PC-9 (cell line): ENCODE measurements at regions not wholly inside any gene's neighbourhood (a gene's known extent, or its start where the extent isn't known, plus 50 kb on each side); places are given as distances from the start of the nearest gene placed in this dataset.
A peak's percentile ranks its signal among the peaks of the same experiment; 100 is the strongest.

ENCODE experiments used
- BruUV-seq: library from RNA; stranded (reverse); fragments of 400-500 nt; replicated peaks from 2 replicates; lab custom pipeline; 2021; lab: Mats Ljungman, UMichigan
- CTCF ChIA-PET: fragments of 300-600 bp; sonication (Branson Sonifier 250); formaldehyde crosslinking; loops from one replicate; lab custom pipeline; 2022; ENCODE audit warnings: antibody characterized with exemption; lab: Charles Lee
- POLR2A ChIA-PET: fragments of 300-600 bp; sonication (Branson Sonifier 250); formaldehyde crosslinking; loops from one replicate; lab custom pipeline; 2022; ENCODE audit warnings: antibody characterized with exemption; ENCODE audit not compliant: unreplicated experiment; lab: Charles Lee
- DNase-seq, 2 experiments: peaks; one replicate each; pipeline versions ENCODE4 v3.0.0 to v3.0.0-alpha.2; 2015 to 2022; ENCODE audit warnings: mixed read lengths in 1 of 2
- H2AFZ ChIP-seq: fragments of 200-600 bp; sonication (generic); 2 replicates; pipeline ENCODE4 v1.8.1; 2017; ENCODE audit warnings: antibody characterized with exemption
- H3F3A ChIP-seq: fragments of 200-600 bp; sonication (generic); 2 replicates; pipeline ENCODE4 v1.8.1; 2017; ENCODE audit warnings: antibody characterized with exemption, mild to moderate bottlenecking, low read depth; ENCODE audit not compliant: insufficient read depth
- H3K27ac ChIP-seq: fragments of 200-600 bp; sonication (generic); 2 replicates; pipeline ENCODE4 v1.6.1; 2016; ENCODE audit warnings: mixed run types
- H3K27me3 ChIP-seq: fragments of 200-600 bp; sonication (generic); 2 replicates; pipeline ENCODE4 v1.6.1; 2016; ENCODE audit warnings: low read depth, mixed run types; ENCODE audit not compliant: insufficient read depth
- H3K36me3 ChIP-seq: fragments of 200-600 bp; sonication (generic); 2 replicates; pipeline ENCODE4 v1.6.1; 2016; ENCODE audit warnings: low read depth, mixed run types
- H3K4me1 ChIP-seq: fragments of 200-600 bp; sonication (generic); replicated peaks from 2 replicates; pipeline ENCODE4 v1.6.1; 2016; ENCODE audit warnings: mixed run types; ENCODE audit not compliant: insufficient read depth
- H3K4me2 ChIP-seq: fragments of 200-600 bp; sonication (generic); 2 replicates; pipeline ENCODE4 v1.6.1; 2017; ENCODE audit warnings: mixed run types
- H3K4me3 ChIP-seq: fragments of 200-600 bp; sonication (generic); 2 replicates; pipeline ENCODE4 v1.6.1; 2016; ENCODE audit warnings: mixed run types
- H3K79me2 ChIP-seq: fragments of 200-600 bp; sonication (generic); 2 replicates; pipeline ENCODE4 v1.6.1; 2017; ENCODE audit warnings: low read depth, mixed run types
- H3K9me2 ChIP-seq: fragments of 200-600 bp; sonication (generic); 2 replicates; pipeline ENCODE4 v1.8.1; 2017; ENCODE audit warnings: mild to moderate bottlenecking; ENCODE audit not compliant: insufficient read depth
- H3K9me3 ChIP-seq: fragments of 200-600 bp; sonication (generic); 2 replicates; pipeline ENCODE4 v1.8.1; 2016; ENCODE audit warnings: low read depth; ENCODE audit not compliant: insufficient read depth
- H4K20me1 ChIP-seq: fragments of 200-600 bp; sonication (generic); 2 replicates; pipeline ENCODE4 v1.8.1; 2017; ENCODE audit not compliant: insufficient read depth
- EZH2 ChIP-seq: fragments of 200-600 bp; sonication (generic); IDR thresholded peaks from 2 replicates; pipeline ENCODE4 v1.8.0; 2017; ENCODE audit warnings: antibody characterized with exemption, low read depth
- intact Hi-C: fragments of 100-400 bp; cut with micrococcal nuclease; formaldehyde crosslinking; loops from one replicate; pipeline ENCODE4 v1.10.0; 2022; ENCODE audit not compliant: unreplicated experiment
- TF ChIP-seq, protein P1 (sequence below): fragments of 200-600 bp; sonication (generic); conservative IDR thresholded peaks from 2 replicates; pipeline ENCODE4 v1.6.1; 2017; ENCODE audit warnings: mixed run types, antibody characterized with exemption, mild to moderate bottlenecking, moderate library complexity

DNA sequence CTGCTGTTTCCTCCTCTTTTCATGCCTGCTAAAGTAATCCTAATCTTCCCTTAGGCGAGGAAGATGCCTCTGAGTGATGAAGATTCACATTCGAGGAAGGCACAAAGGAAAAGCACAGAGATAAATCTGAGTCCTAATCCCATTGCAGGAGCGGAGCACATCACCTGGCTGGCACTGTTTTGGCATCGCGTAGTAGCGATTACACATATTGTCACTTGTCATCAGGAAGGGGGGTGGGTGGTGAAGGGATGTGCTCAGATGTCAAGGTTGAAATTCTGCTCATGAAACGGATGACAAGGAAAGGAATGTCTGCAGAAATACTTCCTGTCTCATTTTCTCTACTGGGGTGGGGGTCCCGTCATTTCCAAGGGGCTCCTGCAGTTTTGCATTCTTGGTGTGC lies 363.1 kb upstream of the EEF2KMT start:
- no TSS peak for BruUV-seq
- intact Hi-C loops: no loop called here
- POLR2A ChIA-PET: no interaction called here

DNA sequence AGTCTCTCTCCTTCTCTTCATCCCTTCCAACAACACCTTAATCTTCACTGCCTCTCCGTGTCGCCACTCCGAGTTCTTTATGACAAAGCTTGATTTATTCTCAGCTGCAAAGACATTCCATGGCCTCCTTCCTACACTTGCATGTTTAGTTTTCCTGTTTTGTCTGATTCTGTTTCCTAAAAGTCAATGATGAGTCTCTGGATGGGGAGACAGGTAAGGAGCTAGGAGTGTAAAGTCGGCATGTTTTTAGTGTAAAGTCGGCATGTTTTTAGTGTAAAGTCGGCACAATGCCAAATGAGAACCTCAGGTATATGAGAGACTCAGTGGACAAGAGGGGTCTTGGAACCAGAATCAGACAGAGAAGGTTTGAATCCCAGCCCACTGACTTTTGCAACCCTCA lies 362.3 kb upstream of the EEF2KMT start:
- H2AFZ ChIP-seq: no peak overlapping the region
- ChIA-PET CTCF (no interaction called here), POLR2A (no interaction called here)
- H3K4me2 ChIP-seq: no peak overlapping the region
- H3K36me3 ChIP-seq: no peaks in the 10 kb centered on the region
- TF ChIP-seq, protein P1, sequence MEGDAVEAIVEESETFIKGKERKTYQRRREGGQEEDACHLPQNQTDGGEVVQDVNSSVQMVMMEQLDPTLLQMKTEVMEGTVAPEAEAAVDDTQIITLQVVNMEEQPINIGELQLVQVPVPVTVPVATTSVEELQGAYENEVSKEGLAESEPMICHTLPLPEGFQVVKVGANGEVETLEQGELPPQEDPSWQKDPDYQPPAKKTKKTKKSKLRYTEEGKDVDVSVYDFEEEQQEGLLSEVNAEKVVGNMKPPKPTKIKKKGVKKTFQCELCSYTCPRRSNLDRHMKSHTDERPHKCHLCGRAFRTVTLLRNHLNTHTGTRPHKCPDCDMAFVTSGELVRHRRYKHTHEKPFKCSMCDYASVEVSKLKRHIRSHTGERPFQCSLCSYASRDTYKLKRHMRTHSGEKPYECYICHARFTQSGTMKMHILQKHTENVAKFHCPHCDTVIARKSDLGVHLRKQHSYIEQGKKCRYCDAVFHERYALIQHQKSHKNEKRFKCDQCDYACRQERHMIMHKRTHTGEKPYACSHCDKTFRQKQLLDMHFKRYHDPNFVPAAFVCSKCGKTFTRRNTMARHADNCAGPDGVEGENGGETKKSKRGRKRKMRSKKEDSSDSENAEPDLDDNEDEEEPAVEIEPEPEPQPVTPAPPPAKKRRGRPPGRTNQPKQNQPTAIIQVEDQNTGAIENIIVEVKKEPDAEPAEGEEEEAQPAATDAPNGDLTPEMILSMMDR: no peak
- TF ChIP-seq EZH2: peak; percentile 93
- H3K4me1 ChIP-seq: no peaks in the 10 kb centered on the region
- no peaks in the 10 kb centered on the region for H3K9me3 ChIP-seq
- no peak overlapping the region for H3K27ac ChIP-seq
- H3K27me3 ChIP-seq: peaks cover 51% of the 10 kb centered on the region
- no peak overlapping the region for H3K4me3 ChIP-seq
- no peak for DNase-seq
- no TSS peak for BruUV-seq
- H3K9me2 ChIP-seq: no peaks in the 10 kb centered on the region
- intact Hi-C loops: no loop called here
- no peaks in the 10 kb centered on the region for H3F3A ChIP-seq
- H3K79me2 ChIP-seq: no peaks in the 10 kb centered on the region
- no peaks in the 10 kb centered on the region for H4K20me1 ChIP-seq

More for the DNA sequence above, 363.1 kb upstream of the EEF2KMT start:
- Histone ChIP-seq H3K27ac (no peak overlapping the region), H3K4me1 (no peaks in the 10 kb centered on the region), H3F3A (no peaks in the 10 kb centered on the region), H2AFZ (no peak overlapping the region), H3K79me2 (no peaks in the 10 kb centered on the region), H3K36me3 (no peaks in the 10 kb centered on the region), H3K4me3 (no peak overlapping the region), H3K27me3 (peaks cover 51% of the 10 kb centered on the region), H3K4me2 (no peak overlapping the region), H3K9me2 (no peaks in the 10 kb centered on the region), H3K9me3 (no peaks in the 10 kb centered on the region), H4K20me1 (no peaks in the 10 kb centered on the region)
- CTCF ChIA-PET: no interaction called here
- TF ChIP-seq, protein P1: no peak
- no peak for TF ChIP-seq EZH2
- DNase-seq: no peak

DNA sequence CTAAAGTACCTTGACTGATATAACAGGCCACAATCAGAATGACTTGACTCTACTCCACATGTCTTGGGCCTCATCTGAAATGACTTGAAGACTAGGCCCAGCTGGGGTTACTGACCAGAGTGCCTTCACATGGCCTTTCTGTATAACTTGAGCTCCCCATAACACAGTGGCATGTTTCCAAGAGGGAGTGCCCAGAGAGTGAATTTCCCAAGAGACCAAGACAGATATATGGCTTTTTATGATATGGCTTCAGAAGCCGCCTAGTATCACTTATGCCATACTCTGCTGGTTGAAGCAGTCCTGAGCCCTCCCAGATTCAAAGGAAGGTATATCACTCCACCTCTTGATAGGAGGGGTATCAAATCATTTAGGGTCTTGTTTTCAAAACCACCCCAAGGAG lies 357.5 kb upstream of the EEF2KMT start:
- CTCF ChIA-PET: no interaction called here
- no peak for TF ChIP-seq EZH2
- TF ChIP-seq, protein P1: no peak

More for the DNA sequence above, 357.5 kb upstream of the EEF2KMT start:
- Histone ChIP-seq H3F3A (no peaks in the 10 kb centered on the region), H3K4me1 (no peaks in the 10 kb centered on the region), H2AFZ (no peak overlapping the region), H3K4me2 (no peak overlapping the region), H4K20me1 (no peaks in the 10 kb centered on the region), H3K9me3 (no peaks in the 10 kb centered on the region), H3K79me2 (no peaks in the 10 kb centered on the region), H3K27ac (no peak overlapping the region), H3K4me3 (no peak overlapping the region), H3K36me3 (no peaks in the 10 kb centered on the region), H3K27me3 (peaks cover 37% of the 10 kb centered on the region), H3K9me2 (no peaks in the 10 kb centered on the region)
- BruUV-seq: no TSS peak
- no peak for DNase-seq
- POLR2A ChIA-PET: no interaction called here
- intact Hi-C loops: no loop called here
